ENCODE measurements at regions not wholly inside any gene's neighbourhood (a gene's known extent, or its start where the extent isn't known, plus 50 kb on each side); places are given as distances from the start of the nearest gene placed in this dataset.

DNA sequence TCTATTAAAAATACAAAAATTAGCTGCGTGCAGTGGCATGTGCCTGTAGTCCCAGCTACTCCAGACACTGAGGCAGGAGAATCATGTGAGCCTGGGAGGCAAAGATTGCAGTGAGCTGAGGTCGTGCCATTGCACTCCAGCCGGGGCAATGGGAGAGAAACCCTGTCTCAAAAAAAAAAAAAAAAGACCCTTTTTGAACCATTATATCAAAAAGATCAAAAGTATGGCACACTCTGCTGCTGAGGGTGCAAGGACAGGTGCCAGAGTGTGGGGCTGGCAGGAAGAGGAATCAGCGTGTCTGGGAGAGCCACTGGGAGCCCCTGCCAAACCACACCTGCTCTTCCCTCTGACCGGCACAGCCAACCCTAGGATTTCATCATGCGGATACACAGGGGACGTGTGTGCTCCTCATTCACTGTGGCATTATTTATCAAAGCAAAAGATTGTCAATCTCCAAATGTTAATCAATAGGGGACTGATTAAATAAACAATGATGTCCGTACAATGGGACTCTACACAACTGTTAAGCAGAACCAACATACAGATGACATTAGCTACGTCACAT lies 147.3 kb upstream of the TLE3 start:
- H4K20me1 ChIP-seq (ENCODE audit: insufficient read depth, low read length): no peaks in the 10 kb centered on the region

More for the DNA sequence above, 147.3 kb upstream of the TLE3 start:
- Histone ChIP-seq H3K27me3 (ENCODE audit: control insufficient read depth, insufficient read depth, low read length) (peaks cover 41% of the 10 kb centered on the region), H3K4me3 (ENCODE audit: insufficient read depth, low read depth, low read length) (no peak overlapping the region), H2AK5ac (ENCODE audit: low read depth, low read length) (no peak overlapping the region), H3K9ac (ENCODE audit: low read depth, low read length) (no peak overlapping the region), H4K8ac (ENCODE audit: low read depth in 2 of 2, low read length in 2 of 2) (no peak overlapping the region), H2BK120ac (ENCODE audit: low read depth, low read length) (no peak overlapping the region), H3K23ac (ENCODE audit: low read depth, low read length) (no peak overlapping the region), H2AFZ (replicated peaks; ENCODE audit: low read length, poor library complexity) (no peak overlapping the region), H3K14ac (replicated peaks; ENCODE audit: low read depth, low read length) (no peak overlapping the region), H4K91ac (ENCODE audit: insufficient read depth, low read depth, low read length) (no peak overlapping the region), H3K36me3 (ENCODE audit: control insufficient read depth, insufficient read depth, low read length) (no peaks in the 10 kb centered on the region), H3K18ac (ENCODE audit: low read depth, low read length) (no peak overlapping the region), H2BK5ac (ENCODE audit: low read depth, low read length, poor library complexity, severe bottlenecking) (no peak overlapping the region), H2BK20ac (ENCODE audit: low read depth, low read length) (no peak overlapping the region), H2BK15ac (ENCODE audit: low read depth, low read length) (no peak overlapping the region), H3K4ac (ENCODE audit: low read depth, low read length) (no peak overlapping the region), H3K56ac (ENCODE audit: extremely low read depth, insufficient read depth, low read length) (no peak overlapping the region; the same call in 1 of the 2 replicates), H3K27ac (ENCODE audit: insufficient read depth, low read length) (no peak overlapping the region), H2AK9ac (replicated peaks; ENCODE audit: low read depth, low read length, poor library complexity) (no peak overlapping the region), H3K79me1 (ENCODE audit: low read depth in 1 of 2, low read length in 2 of 2) (no peaks in the 10 kb centered on the region), H4K5ac (ENCODE audit: low read depth, low read length) (no peak overlapping the region), H3K9me1 (ENCODE audit: insufficient read depth, low read length) (no peaks in the 10 kb centered on the region; the same call in 1 of the 2 replicates), H3K4me2 (ENCODE audit: low read depth, low read length) (no peak overlapping the region), H3K9me3 (ENCODE audit: control insufficient read depth, insufficient read depth, low read length) (no peaks in the 10 kb centered on the region), H3K4me1 (ENCODE audit: control insufficient read depth, insufficient read depth, low read length) (no peaks in the 10 kb centered on the region)
- no peak for ATAC-seq (ENCODE audit: low read depth)
- in situ Hi-C loops (cut with MboI; ENCODE audit: low sequenced_read_pairs): no loop called here
- intact Hi-C loops (cut with micrococcal nuclease): no loop called here
- no peak for DNase-seq
- BruUV-seq (replicated peaks): no TSS peak
- no CpG with 5 or more reads among the region's 9 CpGs for WGBS, 2 experiments (ENCODE audit: extremely low coverage in 2 of 2, insufficient read length in 1 of 2)
- dilution Hi-C loops (cut with HindIII; ENCODE audit: low sequenced_read_pairs, unreplicated experiment): no loop called here
- TF ChIP-seq BHLHE40 (IDR thresholded peaks at IDR 0.05; ENCODE audit: low read depth, low read length) (no peak), RFX5 (IDR thresholded peaks at IDR 0.05; ENCODE audit: low read depth, low read length) (no peak), NFE2L2 (IDR thresholded peaks at IDR 0.05; ENCODE audit: low read depth, low read length) (no peak), RCOR1 (IDR thresholded peaks at IDR 0.05; ENCODE audit: insufficient replicate concordance, low read length) (no peak), POLR2A (IDR thresholded peaks at IDR 0.05; ENCODE audit: low read depth, low read length) (no peak), MAFK (IDR thresholded peaks at IDR 0.05; ENCODE audit: low read depth, low read length) (no peak), USF2 (IDR thresholded peaks at IDR 0.05; ENCODE audit: low read depth, low read length) (no peak), MAZ (IDR thresholded peaks at IDR 0.05; ENCODE audit: borderline replicate concordance, low read depth, low read length) (no peak), SMC3 (IDR thresholded peaks at IDR 0.05; ENCODE audit: low read depth, low read length) (no peak), CEBPB (IDR thresholded peaks at IDR 0.05; ENCODE audit: low read depth, low read length) (no peak), FOS (IDR thresholded peaks at IDR 0.05; ENCODE audit: low read depth, low read length) (no peak), RAD21 (IDR thresholded peaks at IDR 0.05; ENCODE audit: low read length) (no peak), CHD1 (IDR thresholded peaks at IDR 0.05; ENCODE audit: low read depth, low read length) (no peak), MXI1 (IDR thresholded peaks at IDR 0.05; ENCODE audit: borderline replicate concordance, low read depth, low read length) (no peak)
- TF ChIP-seq, protein P1, sequence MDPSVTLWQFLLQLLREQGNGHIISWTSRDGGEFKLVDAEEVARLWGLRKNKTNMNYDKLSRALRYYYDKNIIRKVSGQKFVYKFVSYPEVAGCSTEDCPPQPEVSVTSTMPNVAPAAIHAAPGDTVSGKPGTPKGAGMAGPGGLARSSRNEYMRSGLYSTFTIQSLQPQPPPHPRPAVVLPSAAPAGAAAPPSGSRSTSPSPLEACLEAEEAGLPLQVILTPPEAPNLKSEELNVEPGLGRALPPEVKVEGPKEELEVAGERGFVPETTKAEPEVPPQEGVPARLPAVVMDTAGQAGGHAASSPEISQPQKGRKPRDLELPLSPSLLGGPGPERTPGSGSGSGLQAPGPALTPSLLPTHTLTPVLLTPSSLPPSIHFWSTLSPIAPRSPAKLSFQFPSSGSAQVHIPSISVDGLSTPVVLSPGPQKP (IDR thresholded peaks at IDR 0.05; ENCODE audit: borderline replicate concordance, low read depth, low read length): no peak
- TF ChIP-seq, protein P2, sequence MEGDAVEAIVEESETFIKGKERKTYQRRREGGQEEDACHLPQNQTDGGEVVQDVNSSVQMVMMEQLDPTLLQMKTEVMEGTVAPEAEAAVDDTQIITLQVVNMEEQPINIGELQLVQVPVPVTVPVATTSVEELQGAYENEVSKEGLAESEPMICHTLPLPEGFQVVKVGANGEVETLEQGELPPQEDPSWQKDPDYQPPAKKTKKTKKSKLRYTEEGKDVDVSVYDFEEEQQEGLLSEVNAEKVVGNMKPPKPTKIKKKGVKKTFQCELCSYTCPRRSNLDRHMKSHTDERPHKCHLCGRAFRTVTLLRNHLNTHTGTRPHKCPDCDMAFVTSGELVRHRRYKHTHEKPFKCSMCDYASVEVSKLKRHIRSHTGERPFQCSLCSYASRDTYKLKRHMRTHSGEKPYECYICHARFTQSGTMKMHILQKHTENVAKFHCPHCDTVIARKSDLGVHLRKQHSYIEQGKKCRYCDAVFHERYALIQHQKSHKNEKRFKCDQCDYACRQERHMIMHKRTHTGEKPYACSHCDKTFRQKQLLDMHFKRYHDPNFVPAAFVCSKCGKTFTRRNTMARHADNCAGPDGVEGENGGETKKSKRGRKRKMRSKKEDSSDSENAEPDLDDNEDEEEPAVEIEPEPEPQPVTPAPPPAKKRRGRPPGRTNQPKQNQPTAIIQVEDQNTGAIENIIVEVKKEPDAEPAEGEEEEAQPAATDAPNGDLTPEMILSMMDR (conservative IDR thresholded peaks at IDR 0.05; ENCODE audit: low read depth, low read length): no peak
- ChIA-PET CTCF (no interaction called here), POLR2A (ENCODE audit: unreplicated experiment) (no interaction called here)
